NCI-H526 (cell line): ENCODE measurements at regions not wholly inside any gene's neighbourhood (a gene's known extent, or its start where the extent isn't known, plus 50 kb on each side); places are given as distances from the start of the nearest gene placed in this dataset.
"Not testable (repeated sequence)": the region's sequence is repeated elsewhere in the genome, so short reads cannot be mapped to it uniquely, and the experiment has no call there.

ENCODE experiments used
- DNase-seq, 2 experiments: peaks; one replicate each; lab custom pipeline; 2025; lab: John Stamatoyannopoulos, UW

GRCh38 chr4:3648195-3648594 is 116.0 kb upstream of the LRPAP1 start:
- no peak for DNase-seq

GRCh38 chr4:3647421-3647820 is 115.2 kb upstream of the LRPAP1 start:
- no peak for DNase-seq

GRCh38 chr4:3645711-3646679 is 113.8 kb upstream of the LRPAP1 start:
- DNase-seq = no peak

- no peak for DNase-seq
Measured at GRCh38 chr4:3644849-3645627, 112.8 kb upstream of the LRPAP1 start.

- no peak for DNase-seq
Measured at GRCh38 chr4:3643518-3644433, 111.6 kb upstream of the LRPAP1 start.

GRCh38 chr4:3642806-3643517 is 110.7 kb upstream of the LRPAP1 start:
- no peak for DNase-seq

- DNase-seq = no peak
Measured at GRCh38 chr4:3642056-3642630, 109.9 kb upstream of the LRPAP1 start.

GRCh38 chr4:3641501-3641900 is 109.3 kb upstream of the LRPAP1 start:
- no peak for DNase-seq

GRCh38 chr4:3640587-3640962 is 108.4 kb upstream of the LRPAP1 start:
- no peak for DNase-seq

- no peak for DNase-seq
Measured at GRCh38 chr4:3639613-3640586, 107.7 kb upstream of the LRPAP1 start.

GRCh38 chr4:3638080-3638795 is 106.0 kb upstream of the LRPAP1 start:
- DNase-seq = no peak

GRCh38 chr4:3637326-3638016 is 105.2 kb upstream of the LRPAP1 start:
- DNase-seq = no peak

- DNase-seq = no peak
Measured at GRCh38 chr4:3636646-3637320, 104.6 kb upstream of the LRPAP1 start.

GRCh38 chr4:3636020-3636419 is 103.8 kb upstream of the LRPAP1 start:
- DNase-seq = not testable (repeated sequence)

GRCh38 chr4:3634894-3635820 is 102.9 kb upstream of the LRPAP1 start:
- DNase-seq = no peak

GRCh38 chr4:3634281-3634857 is 102.1 kb upstream of the LRPAP1 start:
- no peak for DNase-seq
